ENCODE measurements at regions not wholly inside any gene's neighbourhood (a gene's known extent, or its start where the extent isn't known, plus 50 kb on each side); places are given as distances from the start of the nearest gene placed in this dataset.

GRCh38 chr16:50459496-50460080 is 88.6 kb upstream of the NKD1 start:
- no peak for TF ChIP-seq CTCF (IDR thresholded peaks at IDR 0.05; ENCODE audit: insufficient read depth, low read depth, low read length, missing control alignments)
- DNase-seq (ENCODE audit: low read depth): no peak

GRCh38 chr16:50458667-50459495 is 89.3 kb upstream of the NKD1 start:
- H3K4me3 ChIP-seq (ENCODE audit: low read length): no peak overlapping the region
- no peak for DNase-seq (ENCODE audit: low read depth)
- no peak for TF ChIP-seq CTCF (IDR thresholded peaks at IDR 0.05; ENCODE audit: insufficient read depth, low read depth, low read length, missing control alignments)

More at GRCh38 chr16:50459496-50460080, 88.6 kb upstream of the NKD1 start:
- H3K4me3 ChIP-seq (ENCODE audit: low read length): no peak overlapping the region

DNA sequence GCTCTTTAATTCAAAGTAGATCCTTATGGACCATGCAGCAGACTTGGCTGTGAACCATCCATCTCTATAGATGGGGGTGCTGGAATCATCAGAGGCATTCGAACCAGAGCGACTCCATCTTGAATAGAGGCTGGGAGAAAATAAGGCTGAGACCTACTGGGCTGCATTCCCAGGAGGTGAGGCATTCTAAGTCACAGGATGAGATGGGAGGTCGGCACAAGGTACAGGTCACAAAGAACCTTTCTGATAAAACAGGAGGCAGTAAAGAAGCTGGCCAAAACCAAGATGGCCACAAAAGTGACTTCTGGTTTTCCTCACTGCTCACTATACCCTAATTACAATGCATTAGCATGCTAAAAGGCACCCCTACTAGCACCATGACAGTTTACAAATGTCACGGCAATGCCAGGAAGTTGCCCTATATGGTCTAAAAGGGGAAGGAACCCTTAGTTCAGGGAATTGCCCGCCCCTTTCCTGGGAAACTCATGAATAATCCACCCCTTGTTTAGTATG is 89.2 kb upstream of the BRD7 start:
- H3K4me3 ChIP-seq (ENCODE audit: low read length): no peak overlapping the region
- no peak for TF ChIP-seq CTCF (IDR thresholded peaks at IDR 0.05; ENCODE audit: insufficient read depth, low read depth, low read length, missing control alignments)
- DNase-seq (ENCODE audit: low read depth): no peak

GRCh38 chr16:50457423-50457822 is 88.6 kb upstream of the BRD7 start:
- peak; percentile 36 for DNase-seq (ENCODE audit: low read depth)
- TF ChIP-seq CTCF (IDR thresholded peaks at IDR 0.05; ENCODE audit: insufficient read depth, low read depth, low read length, missing control alignments): no peak
- H3K4me3 ChIP-seq (ENCODE audit: low read length): no peak overlapping the region

DNA sequence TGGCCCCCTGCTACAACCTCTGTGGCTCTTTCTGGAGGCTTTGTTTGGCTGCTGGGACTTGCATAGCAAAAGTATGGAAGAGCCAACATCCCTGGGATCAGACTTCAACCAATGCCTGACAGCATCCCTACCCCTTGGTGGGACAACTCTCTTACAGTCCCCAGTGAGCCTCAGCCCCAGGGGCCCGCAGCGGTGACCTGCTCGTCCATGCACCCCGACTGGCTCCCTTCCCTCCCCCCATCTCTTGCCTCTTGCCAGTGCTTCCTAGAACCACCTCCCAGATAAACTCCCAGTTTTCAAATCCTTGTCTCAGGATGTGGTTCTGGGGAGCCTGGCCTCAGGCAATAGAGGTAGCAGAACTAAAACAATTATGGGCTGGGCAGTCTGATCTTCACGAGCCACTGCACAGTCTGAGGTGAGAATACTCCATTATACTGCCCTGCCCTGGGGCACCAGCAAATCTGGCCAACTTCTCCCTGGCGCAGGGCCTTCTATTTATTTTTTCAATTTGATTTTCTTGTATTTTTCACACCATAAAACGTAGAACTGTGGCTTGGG is 86.6 kb upstream of the BRD7 start:
- DNase-seq (ENCODE audit: low read depth): no peak
- no peak for TF ChIP-seq CTCF (IDR thresholded peaks at IDR 0.05; ENCODE audit: insufficient read depth, low read depth, low read length, missing control alignments)
- no peak overlapping the region for H3K4me3 ChIP-seq (ENCODE audit: low read length)

GRCh38 chr16:50453446-50453845 is 84.7 kb upstream of the BRD7 start:
- DNase-seq (ENCODE audit: low read depth): no peak
- no peak for TF ChIP-seq CTCF (IDR thresholded peaks at IDR 0.05; ENCODE audit: insufficient read depth, low read depth, low read length, missing control alignments)
- no peak overlapping the region for H3K4me3 ChIP-seq (ENCODE audit: low read length)
